GM12892 (cell line): ENCODE measurements at regions not wholly inside any gene's neighbourhood (a gene's known extent, or its start where the extent isn't known, plus 50 kb on each side); places are given as distances from the start of the nearest gene placed in this dataset.

Experiments used
- POLR2A ChIP-seq: IDR thresholded peaks from 2 replicates; pipeline ENCODE4 v1.6.1; 2011; ENCODE audit warnings: low read depth, low read length, control low read depth
- POLR2AphosphoS5 ChIP-seq: IDR thresholded peaks from 2 replicates; pipeline ENCODE4 v1.6.1; 2011; ENCODE audit warnings: low read depth, low read length, control low read depth
- TAF1 ChIP-seq: IDR thresholded peaks from 2 replicates; pipeline ENCODE4 v1.6.1; 2011; ENCODE audit warnings: low read depth, mild to moderate bottlenecking, control low read depth, low read length, borderline replicate concordance

DNA sequence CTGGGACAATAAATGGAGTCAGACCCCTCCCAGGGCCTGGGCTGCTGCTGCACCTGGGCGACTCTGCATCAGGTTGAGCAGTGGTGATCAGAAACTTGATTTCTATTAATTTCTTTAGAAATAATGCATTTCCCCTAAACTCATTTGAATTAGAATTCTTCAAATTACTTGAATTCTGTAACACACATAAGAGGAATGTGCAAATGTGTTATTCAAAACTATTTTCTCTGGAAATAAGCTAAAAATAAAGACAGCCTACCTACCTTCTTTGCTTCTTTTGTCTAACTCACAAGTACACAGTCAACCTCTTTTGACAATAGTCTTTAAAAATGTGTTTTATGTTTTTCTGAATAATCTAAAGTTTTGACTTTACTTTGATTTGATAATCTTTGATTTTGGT is 433.0 kb downstream of the KLF12 start:
- TF ChIP-seq POLR2A (no peak), TAF1 (no peak), POLR2AphosphoS5 (no peak)
